ENCODE measurements at regions not wholly inside any gene's neighbourhood (a gene's known extent, or its start where the extent isn't known, plus 50 kb on each side); places are given as distances from the start of the nearest gene placed in this dataset.

DNA sequence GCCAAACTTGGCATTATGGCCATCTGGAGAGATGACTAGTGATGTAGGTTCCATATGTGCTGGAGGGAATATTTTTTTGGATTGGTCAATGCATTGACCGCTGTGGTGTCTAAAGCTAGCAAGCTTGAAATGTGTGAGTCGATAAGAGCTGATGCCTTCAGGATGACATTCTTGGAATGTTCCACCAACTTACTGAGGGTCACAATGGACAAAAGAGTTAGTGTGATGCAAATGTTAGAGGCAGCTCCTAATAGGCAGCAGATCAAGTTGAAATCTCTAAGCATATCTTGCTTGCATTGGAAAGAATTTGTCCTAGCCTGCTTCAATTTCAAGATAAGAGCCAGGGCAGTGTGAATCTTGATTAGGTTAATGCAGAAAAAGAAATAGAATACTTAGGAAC is 210.4 kb upstream of the AFF2 start:
- TF ChIP-seq EZH2 (IDR thresholded peaks at IDR 0.05; ENCODE audit: low read length, unreplicated experiment), result no peak
- TF ChIP-seq, protein P1, sequence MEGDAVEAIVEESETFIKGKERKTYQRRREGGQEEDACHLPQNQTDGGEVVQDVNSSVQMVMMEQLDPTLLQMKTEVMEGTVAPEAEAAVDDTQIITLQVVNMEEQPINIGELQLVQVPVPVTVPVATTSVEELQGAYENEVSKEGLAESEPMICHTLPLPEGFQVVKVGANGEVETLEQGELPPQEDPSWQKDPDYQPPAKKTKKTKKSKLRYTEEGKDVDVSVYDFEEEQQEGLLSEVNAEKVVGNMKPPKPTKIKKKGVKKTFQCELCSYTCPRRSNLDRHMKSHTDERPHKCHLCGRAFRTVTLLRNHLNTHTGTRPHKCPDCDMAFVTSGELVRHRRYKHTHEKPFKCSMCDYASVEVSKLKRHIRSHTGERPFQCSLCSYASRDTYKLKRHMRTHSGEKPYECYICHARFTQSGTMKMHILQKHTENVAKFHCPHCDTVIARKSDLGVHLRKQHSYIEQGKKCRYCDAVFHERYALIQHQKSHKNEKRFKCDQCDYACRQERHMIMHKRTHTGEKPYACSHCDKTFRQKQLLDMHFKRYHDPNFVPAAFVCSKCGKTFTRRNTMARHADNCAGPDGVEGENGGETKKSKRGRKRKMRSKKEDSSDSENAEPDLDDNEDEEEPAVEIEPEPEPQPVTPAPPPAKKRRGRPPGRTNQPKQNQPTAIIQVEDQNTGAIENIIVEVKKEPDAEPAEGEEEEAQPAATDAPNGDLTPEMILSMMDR (conservative IDR thresholded peaks at IDR 0.05; ENCODE audit: low read depth, low read length), result no peak
- no peak for TF ChIP-seq EZH2phosphoT487 (IDR thresholded peaks at IDR 0.05; ENCODE audit: borderline replicate concordance, low read length)

Measured in PC-3 (cell line).